Transverse colon (tissue), 4 donors: ENCODE measurements at regions not wholly inside any gene's neighbourhood (a gene's known extent, or its start where the extent isn't known, plus 50 kb on each side); places are given as distances from the start of the nearest gene placed in this dataset.

Source experiments
- CTCF ChIP-seq, 5 experiments: fragments of 200-600 bp in 3 of 5; fragments of 450-650 bp in 2 of 5; sonication (generic) in 3 of 5; IDR thresholded peaks; 1 replicate in 2 of 5; 2 replicates in 3 of 5; pipeline ENCODE4 v1.5.1; 2016 to 2017; ENCODE audit warnings: antibody characterized with exemption in 5 of 5, inconsistent platforms in 3 of 5, mild to moderate bottlenecking in 2 of 5, moderate library complexity in 1 of 5
- EP300 ChIP-seq: sonication (generic); formaldehyde crosslinking; IDR thresholded peaks from one replicate; pipeline ENCODE4 v1.6.1; 2017; ENCODE audit warnings: antibody characterized with exemption, low read depth
- POLR2A ChIP-seq: fragments of 450-650 bp; IDR thresholded peaks from one replicate; pipeline ENCODE4 v1.6.1; 2016; ENCODE audit warnings: antibody characterized with exemption, mild to moderate bottlenecking, moderate library complexity
- POLR2AphosphoS5 ChIP-seq, 3 donors: sonication (generic); formaldehyde crosslinking; IDR thresholded peaks; one replicate each; pipeline ENCODE4 v1.6.1; 2016; ENCODE audit warnings: antibody characterized with exemption in 3 of 3

- TF ChIP-seq CTCF (IDR thresholded peaks at IDR 0.05) (no peak), POLR2A (no peak), POLR2AphosphoS5 (IDR thresholded peaks at IDR 0.05) (no peak), EP300 (no peak)
Observed at GRCh38 chr1:191662051-191662450, 496.2 kb upstream of the RGS18 start.
